HEK293 (cell line): ENCODE measurements at regions not wholly inside any gene's neighbourhood (a gene's known extent, or its start where the extent isn't known, plus 50 kb on each side); places are given as distances from the start of the nearest gene placed in this dataset.

Source experiments
- YY1 ChIP-seq: fragments of 450-650 bp; formaldehyde crosslinking; IDR thresholded peaks from 2 replicates; pipeline ENCODE4 v1.5.1; 2018; ENCODE audit warnings: missing biosample characterization, missing genetic modification characterization
- ZNF140 ChIP-seq: fragments of 450-650 bp; formaldehyde crosslinking; IDR thresholded peaks from 2 replicates; pipeline ENCODE4 v1.5.1; 2016; ENCODE audit warnings: missing biosample characterization, missing genetic modification characterization
- ZNF211 ChIP-seq: fragments of 450-650 bp; formaldehyde crosslinking; IDR thresholded peaks from 2 replicates; pipeline ENCODE4 v1.5.1; 2016; ENCODE audit warnings: low read depth, missing biosample characterization, missing genetic modification characterization
- ZNF585B ChIP-seq: fragments of 450-650 bp; formaldehyde crosslinking; IDR thresholded peaks from 2 replicates; pipeline ENCODE4 v1.5.1; 2016; ENCODE audit warnings: missing biosample characterization, missing genetic modification characterization
- TF ChIP-seq, protein P1 (sequence below): fragments of 450-650 bp; formaldehyde crosslinking; IDR thresholded peaks from 2 replicates; pipeline ENCODE4 v1.5.1; 2016; ENCODE audit warnings: missing biosample characterization, missing genetic modification characterization
- TF ChIP-seq, protein P2 (sequence below): IDR thresholded peaks from 2 replicates; pipeline ENCODE4 v1.6.1; 2011; ENCODE audit warnings: mild to moderate bottlenecking, low read depth, low read length, borderline replicate concordance
- TF ChIP-seq, protein P3 (sequence below): fragments of 450-650 bp; formaldehyde crosslinking; conservative IDR thresholded peaks from 2 replicates; pipeline ENCODE4 v1.5.1; 2016; ENCODE audit warnings: low read depth, missing biosample characterization, missing genetic modification characterization
- TF ChIP-seq, protein P4 (sequence below): fragments of 450-650 bp; formaldehyde crosslinking; IDR thresholded peaks from 2 replicates; pipeline ENCODE4 v1.5.1; 2016; ENCODE audit warnings: missing biosample characterization, missing genetic modification characterization
- TF ChIP-seq, protein P5 (sequence below): fragments of 450-650 bp; formaldehyde crosslinking; IDR thresholded peaks from 2 replicates; pipeline ENCODE4 v1.5.1; 2016; ENCODE audit warnings: missing biosample characterization, missing genetic modification characterization

DNA sequence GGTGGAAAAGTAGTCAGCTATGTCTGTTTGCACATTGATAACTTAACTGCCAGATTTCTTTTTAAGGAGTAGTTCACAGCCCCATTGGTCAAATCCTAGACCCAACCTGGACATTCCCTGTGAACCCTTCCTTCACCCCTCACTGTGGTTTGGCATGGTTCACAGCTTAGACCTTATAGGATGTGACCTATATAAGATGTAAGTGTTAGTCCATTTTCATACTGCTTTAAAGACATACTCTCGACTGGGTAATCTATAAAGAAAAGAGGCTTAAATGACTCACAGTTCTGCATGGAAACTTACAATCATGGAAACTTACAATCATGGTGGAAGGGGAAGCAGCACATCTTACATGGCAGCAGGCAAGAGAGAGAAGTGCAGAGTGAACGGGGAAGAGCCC is 1066.2 kb downstream of the TTLL7 start:
- TF ChIP-seq, protein P1, sequence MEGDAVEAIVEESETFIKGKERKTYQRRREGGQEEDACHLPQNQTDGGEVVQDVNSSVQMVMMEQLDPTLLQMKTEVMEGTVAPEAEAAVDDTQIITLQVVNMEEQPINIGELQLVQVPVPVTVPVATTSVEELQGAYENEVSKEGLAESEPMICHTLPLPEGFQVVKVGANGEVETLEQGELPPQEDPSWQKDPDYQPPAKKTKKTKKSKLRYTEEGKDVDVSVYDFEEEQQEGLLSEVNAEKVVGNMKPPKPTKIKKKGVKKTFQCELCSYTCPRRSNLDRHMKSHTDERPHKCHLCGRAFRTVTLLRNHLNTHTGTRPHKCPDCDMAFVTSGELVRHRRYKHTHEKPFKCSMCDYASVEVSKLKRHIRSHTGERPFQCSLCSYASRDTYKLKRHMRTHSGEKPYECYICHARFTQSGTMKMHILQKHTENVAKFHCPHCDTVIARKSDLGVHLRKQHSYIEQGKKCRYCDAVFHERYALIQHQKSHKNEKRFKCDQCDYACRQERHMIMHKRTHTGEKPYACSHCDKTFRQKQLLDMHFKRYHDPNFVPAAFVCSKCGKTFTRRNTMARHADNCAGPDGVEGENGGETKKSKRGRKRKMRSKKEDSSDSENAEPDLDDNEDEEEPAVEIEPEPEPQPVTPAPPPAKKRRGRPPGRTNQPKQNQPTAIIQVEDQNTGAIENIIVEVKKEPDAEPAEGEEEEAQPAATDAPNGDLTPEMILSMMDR (tag by site-specific recombination): no peak
- TF ChIP-seq ZNF211 (tag by site-specific recombination) (no peak), ZNF585B (no peak), ZNF140 (tag by site-specific recombination) (no peak), YY1 (tag by site-specific recombination) (no peak)
- TF ChIP-seq, protein P2, sequence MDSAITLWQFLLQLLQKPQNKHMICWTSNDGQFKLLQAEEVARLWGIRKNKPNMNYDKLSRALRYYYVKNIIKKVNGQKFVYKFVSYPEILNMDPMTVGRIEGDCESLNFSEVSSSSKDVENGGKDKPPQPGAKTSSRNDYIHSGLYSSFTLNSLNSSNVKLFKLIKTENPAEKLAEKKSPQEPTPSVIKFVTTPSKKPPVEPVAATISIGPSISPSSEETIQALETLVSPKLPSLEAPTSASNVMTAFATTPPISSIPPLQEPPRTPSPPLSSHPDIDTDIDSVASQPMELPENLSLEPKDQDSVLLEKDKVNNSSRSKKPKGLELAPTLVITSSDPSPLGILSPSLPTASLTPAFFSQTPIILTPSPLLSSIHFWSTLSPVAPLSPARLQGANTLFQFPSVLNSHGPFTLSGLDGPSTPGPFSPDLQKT: no peak
- TF ChIP-seq, protein P3, sequence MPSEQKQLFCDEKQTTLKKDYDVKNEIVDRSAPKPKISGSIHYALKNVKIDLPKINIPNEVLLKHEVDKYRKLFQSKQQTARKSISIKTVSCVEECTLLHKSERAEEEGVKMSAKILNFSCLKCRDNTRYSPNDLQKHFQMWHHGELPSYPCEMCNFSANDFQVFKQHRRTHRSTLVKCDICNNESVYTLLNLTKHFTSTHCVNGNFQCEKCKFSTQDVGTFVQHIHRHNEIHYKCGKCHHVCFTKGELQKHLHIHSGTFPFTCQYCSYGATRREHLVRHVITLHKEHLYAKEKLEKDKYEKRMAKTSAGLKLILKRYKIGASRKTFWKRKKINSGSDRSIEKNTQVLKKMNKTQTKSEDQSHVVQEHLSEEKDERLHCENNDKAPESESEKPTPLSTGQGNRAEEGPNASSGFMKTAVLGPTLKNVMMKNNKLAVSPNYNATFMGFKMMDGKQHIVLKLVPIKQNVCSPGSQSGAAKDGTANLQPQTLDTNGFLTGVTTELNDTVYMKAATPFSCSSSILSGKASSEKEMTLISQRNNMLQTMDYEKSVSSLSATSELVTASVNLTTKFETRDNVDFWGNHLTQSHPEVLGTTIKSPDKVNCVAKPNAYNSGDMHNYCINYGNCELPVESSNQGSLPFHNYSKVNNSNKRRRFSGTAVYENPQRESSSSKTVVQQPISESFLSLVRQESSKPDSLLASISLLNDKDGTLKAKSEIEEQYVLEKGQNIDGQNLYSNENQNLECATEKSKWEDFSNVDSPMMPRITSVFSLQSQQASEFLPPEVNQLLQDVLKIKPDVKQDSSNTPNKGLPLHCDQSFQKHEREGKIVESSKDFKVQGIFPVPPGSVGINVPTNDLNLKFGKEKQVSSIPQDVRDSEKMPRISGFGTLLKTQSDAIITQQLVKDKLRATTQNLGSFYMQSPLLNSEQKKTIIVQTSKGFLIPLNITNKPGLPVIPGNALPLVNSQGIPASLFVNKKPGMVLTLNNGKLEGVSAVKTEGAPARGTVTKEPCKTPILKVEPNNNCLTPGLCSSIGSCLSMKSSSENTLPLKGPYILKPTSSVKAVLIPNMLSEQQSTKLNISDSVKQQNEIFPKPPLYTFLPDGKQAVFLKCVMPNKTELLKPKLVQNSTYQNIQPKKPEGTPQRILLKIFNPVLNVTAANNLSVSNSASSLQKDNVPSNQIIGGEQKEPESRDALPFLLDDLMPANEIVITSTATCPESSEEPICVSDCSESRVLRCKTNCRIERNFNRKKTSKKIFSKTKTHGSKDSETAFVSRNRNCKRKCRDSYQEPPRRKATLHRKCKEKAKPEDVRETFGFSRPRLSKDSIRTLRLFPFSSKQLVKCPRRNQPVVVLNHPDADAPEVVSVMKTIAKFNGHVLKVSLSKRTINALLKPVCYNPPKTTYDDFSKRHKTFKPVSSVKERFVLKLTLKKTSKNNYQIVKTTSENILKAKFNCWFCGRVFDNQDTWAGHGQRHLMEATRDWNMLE: no peak
- TF ChIP-seq, protein P4, sequence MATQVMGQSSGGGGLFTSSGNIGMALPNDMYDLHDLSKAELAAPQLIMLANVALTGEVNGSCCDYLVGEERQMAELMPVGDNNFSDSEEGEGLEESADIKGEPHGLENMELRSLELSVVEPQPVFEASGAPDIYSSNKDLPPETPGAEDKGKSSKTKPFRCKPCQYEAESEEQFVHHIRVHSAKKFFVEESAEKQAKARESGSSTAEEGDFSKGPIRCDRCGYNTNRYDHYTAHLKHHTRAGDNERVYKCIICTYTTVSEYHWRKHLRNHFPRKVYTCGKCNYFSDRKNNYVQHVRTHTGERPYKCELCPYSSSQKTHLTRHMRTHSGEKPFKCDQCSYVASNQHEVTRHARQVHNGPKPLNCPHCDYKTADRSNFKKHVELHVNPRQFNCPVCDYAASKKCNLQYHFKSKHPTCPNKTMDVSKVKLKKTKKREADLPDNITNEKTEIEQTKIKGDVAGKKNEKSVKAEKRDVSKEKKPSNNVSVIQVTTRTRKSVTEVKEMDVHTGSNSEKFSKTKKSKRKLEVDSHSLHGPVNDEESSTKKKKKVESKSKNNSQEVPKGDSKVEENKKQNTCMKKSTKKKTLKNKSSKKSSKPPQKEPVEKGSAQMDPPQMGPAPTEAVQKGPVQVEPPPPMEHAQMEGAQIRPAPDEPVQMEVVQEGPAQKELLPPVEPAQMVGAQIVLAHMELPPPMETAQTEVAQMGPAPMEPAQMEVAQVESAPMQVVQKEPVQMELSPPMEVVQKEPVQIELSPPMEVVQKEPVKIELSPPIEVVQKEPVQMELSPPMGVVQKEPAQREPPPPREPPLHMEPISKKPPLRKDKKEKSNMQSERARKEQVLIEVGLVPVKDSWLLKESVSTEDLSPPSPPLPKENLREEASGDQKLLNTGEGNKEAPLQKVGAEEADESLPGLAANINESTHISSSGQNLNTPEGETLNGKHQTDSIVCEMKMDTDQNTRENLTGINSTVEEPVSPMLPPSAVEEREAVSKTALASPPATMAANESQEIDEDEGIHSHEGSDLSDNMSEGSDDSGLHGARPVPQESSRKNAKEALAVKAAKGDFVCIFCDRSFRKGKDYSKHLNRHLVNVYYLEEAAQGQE (tag by site-specific recombination): no peak
- TF ChIP-seq, protein P5, sequence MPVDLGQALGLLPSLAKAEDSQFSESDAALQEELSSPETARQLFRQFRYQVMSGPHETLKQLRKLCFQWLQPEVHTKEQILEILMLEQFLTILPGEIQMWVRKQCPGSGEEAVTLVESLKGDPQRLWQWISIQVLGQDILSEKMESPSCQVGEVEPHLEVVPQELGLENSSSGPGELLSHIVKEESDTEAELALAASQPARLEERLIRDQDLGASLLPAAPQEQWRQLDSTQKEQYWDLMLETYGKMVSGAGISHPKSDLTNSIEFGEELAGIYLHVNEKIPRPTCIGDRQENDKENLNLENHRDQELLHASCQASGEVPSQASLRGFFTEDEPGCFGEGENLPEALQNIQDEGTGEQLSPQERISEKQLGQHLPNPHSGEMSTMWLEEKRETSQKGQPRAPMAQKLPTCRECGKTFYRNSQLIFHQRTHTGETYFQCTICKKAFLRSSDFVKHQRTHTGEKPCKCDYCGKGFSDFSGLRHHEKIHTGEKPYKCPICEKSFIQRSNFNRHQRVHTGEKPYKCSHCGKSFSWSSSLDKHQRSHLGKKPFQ (tag by site-specific recombination): no peak
